HepG2 (cell line): ENCODE measurements at regions not wholly inside any gene's neighbourhood (a gene's known extent, or its start where the extent isn't known, plus 50 kb on each side); places are given as distances from the start of the nearest gene placed in this dataset.

Experiments used
- ATAC-seq: fragments of 200-7000 bp; cut with Tn5 transposase; 3 replicates; pipeline ENCODE4 v1.9.1; 2020; ENCODE audit warnings: mild to moderate bottlenecking, moderate library complexity
- BruUV-seq: library from RNA; stranded (reverse); fragments of 400-500 nt; replicated peaks from 2 replicates; lab custom pipeline; 2021; lab: Mats Ljungman, UMichigan
- CTCF ChIA-PET: fragments of 300-600 bp; formaldehyde crosslinking; extraction: SDS; loops from one replicate; lab custom pipeline; 2021; ENCODE audit warnings: low total read pairs, inconsistent platforms, low intra/inter-chr PET ratio; lab: Yijun Ruan, JAX
- POLR2A ChIA-PET: fragments of 350-600 bp; sonication (Branson Sonifier 250); formaldehyde crosslinking; loops from one replicate; lab custom pipeline; 2020; ENCODE audit warnings: antibody characterized with exemption, inconsistent platforms; lab: Yijun Ruan, JAX
- DNase-seq: peaks from one replicate; pipeline ENCODE4 v3.0.0-alpha.2; 2015; ENCODE audit warnings: low spot score
- FAIRE-seq: peaks from 3 replicates; lab custom pipeline; 2011; peaks lifted over from hg19 to GRCh38; lab: Jason Lieb, UNC
- H2AFZ ChIP-seq: one replicate; pipeline ENCODE4 v1.6.1; 2011; ENCODE audit warnings: low read length, inconsistent platforms
- H3K27ac ChIP-seq: fragments of 300-600 bp; 3 replicates; pipeline ENCODE4 v1.8.0; 2011; ENCODE audit warnings: mixed run types, mild to moderate bottlenecking, mixed read lengths, low read length, inconsistent platforms; ENCODE audit not compliant: insufficient read depth; ENCODE audit errors: extremely low read length
- H3K27me3 ChIP-seq, 2 experiments: fragments of 200-600 bp in 1 of 2; 2 replicates in 1 of 2; 3 replicates in 1 of 2; pipeline versions ENCODE4 v1.6.0 to v1.8.0; 2011; ENCODE audit warnings: low read length in 2 of 2, mild to moderate bottlenecking in 2 of 2, moderate library complexity in 2 of 2, inconsistent platforms in 1 of 2; ENCODE audit not compliant: insufficient read depth in 2 of 2, control insufficient read depth in 1 of 2
- H3K36me3 ChIP-seq, 2 experiments: fragments of 200-600 bp in 1 of 2; replicated peaks in 1 of 2; 2 replicates in 1 of 2; 3 replicates in 1 of 2; pipeline versions ENCODE4 v1.5.1 to v1.8.0; 2011; ENCODE audit warnings: low read length in 2 of 2, inconsistent platforms in 1 of 2; ENCODE audit not compliant: insufficient read depth in 2 of 2, control insufficient read depth in 1 of 2
- H3K4me1 ChIP-seq: 2 replicates; pipeline ENCODE4 v1.5.1; 2012; ENCODE audit warnings: low read length, inconsistent platforms; ENCODE audit not compliant: insufficient read depth
- H3K4me2 ChIP-seq: 2 replicates; pipeline ENCODE4 v1.6.0; 2011; ENCODE audit warnings: low read depth, low read length, inconsistent platforms
- H3K4me3 ChIP-seq, 3 experiments: fragments of 200-600 bp in 1 of 3; sonication (generic), shearing (Covaris generic) in 1 of 3; replicated peaks in 1 of 3; 2 replicates each; pipeline ENCODE4 v1.5.1; 2011 to 2016; ENCODE audit warnings: low read length in 3 of 3, inconsistent platforms in 2 of 3, low read depth in 2 of 3, mild to moderate bottlenecking in 2 of 3, control low read depth in 1 of 3, mixed read lengths in 1 of 3; ENCODE audit not compliant: insufficient read depth in 1 of 3
- H3K79me2 ChIP-seq: one replicate; pipeline ENCODE4 v1.6.1; 2011; ENCODE audit warnings: low read length, inconsistent platforms; ENCODE audit not compliant: insufficient read depth
- H3K9ac ChIP-seq: 2 replicates; pipeline ENCODE4 v1.6.0; 2011; ENCODE audit warnings: mild to moderate bottlenecking, low read depth, low read length, inconsistent platforms; ENCODE audit not compliant: insufficient read depth
- H3K9me3 ChIP-seq: 2 replicates; pipeline ENCODE4 v1.5.1; 2012; ENCODE audit warnings: mild to moderate bottlenecking, low read length
- H4K20me1 ChIP-seq: 2 replicates; pipeline ENCODE4 v1.6.0; 2011; ENCODE audit warnings: inconsistent platforms, mild to moderate bottlenecking, low read length, moderate library complexity; ENCODE audit not compliant: insufficient read depth
- KLF6 ChIP-seq: IDR thresholded peaks from 2 replicates; pipeline ENCODE4 v1.8.0; 2016; ENCODE audit warnings: missing biosample characterization, missing genetic modification reagents
- RBAK ChIP-seq: sonication (generic); formaldehyde crosslinking; IDR thresholded peaks from 2 replicates; pipeline ENCODE4 v1.5.1; 2020; ENCODE audit warnings: mild to moderate bottlenecking, missing genetic modification reagents
- RXRA ChIP-seq: sonication (generic); formaldehyde crosslinking; IDR thresholded peaks from 2 replicates; pipeline ENCODE4 v1.5.1; 2020; ENCODE audit warnings: missing genetic modification reagents
- SALL2 ChIP-seq: sonication (generic); formaldehyde crosslinking; IDR thresholded peaks from 2 replicates; pipeline ENCODE4 v1.8.1; 2023; ENCODE audit warnings: mild to moderate bottlenecking, missing genetic modification reagents, inconsistent platforms
- STAT5B ChIP-seq: sonication (generic); formaldehyde crosslinking; IDR thresholded peaks from 2 replicates; pipeline ENCODE4 v1.4.0; 2020; ENCODE audit warnings: missing genetic modification reagents
- TOE1 ChIP-seq: sonication (generic); formaldehyde crosslinking; IDR thresholded peaks from 2 replicates; pipeline ENCODE4 v1.4.0; 2020; ENCODE audit warnings: mild to moderate bottlenecking, missing genetic modification reagents
- ZKSCAN1 ChIP-seq: fragments of 150-350 bp; IDR thresholded peaks from 2 replicates; pipeline ENCODE4 v1.6.1; 2014; ENCODE audit warnings: low read length
- in situ Hi-C: cut with HindIII; loops from 2 replicates; pipeline ENCODE4 v1.10.0; 2017; ENCODE audit warnings: low pct_unique_long_range_greater_than_20kb; ENCODE audit not compliant: extremely low pct_ligation_motif_present
- intact Hi-C: fragments of 100-400 bp; cut with micrococcal nuclease; formaldehyde crosslinking; loops from one replicate; pipeline ENCODE4 v1.10.0; 2022; ENCODE audit not compliant: unreplicated experiment
- TF ChIP-seq, protein P1 (sequence below): sonication (generic); formaldehyde crosslinking; IDR thresholded peaks from 2 replicates; pipeline ENCODE4 v1.4.0; 2020; ENCODE audit warnings: missing genetic modification reagents
- TF ChIP-seq, protein P2 (sequence below): conservative IDR thresholded peaks from 2 replicates; pipeline ENCODE4 v1.6.1; 2018; ENCODE audit warnings: missing genetic modification reagents
- TF ChIP-seq, protein P3 (sequence below): sonication (generic); formaldehyde crosslinking; IDR thresholded peaks from 2 replicates; pipeline ENCODE4 v1.4.0; 2020; ENCODE audit warnings: missing genetic modification reagents
- TF ChIP-seq, protein P4 (sequence below): IDR thresholded peaks from 2 replicates; pipeline ENCODE4 v1.6.1; 2016; ENCODE audit warnings: mild to moderate bottlenecking
- TF ChIP-seq, protein P5 (sequence below): sonication (generic); formaldehyde crosslinking; IDR thresholded peaks from 2 replicates; pipeline ENCODE4 v1.8.1; 2022; ENCODE audit warnings: low read depth, mild to moderate bottlenecking, missing genetic modification reagents

DNA sequence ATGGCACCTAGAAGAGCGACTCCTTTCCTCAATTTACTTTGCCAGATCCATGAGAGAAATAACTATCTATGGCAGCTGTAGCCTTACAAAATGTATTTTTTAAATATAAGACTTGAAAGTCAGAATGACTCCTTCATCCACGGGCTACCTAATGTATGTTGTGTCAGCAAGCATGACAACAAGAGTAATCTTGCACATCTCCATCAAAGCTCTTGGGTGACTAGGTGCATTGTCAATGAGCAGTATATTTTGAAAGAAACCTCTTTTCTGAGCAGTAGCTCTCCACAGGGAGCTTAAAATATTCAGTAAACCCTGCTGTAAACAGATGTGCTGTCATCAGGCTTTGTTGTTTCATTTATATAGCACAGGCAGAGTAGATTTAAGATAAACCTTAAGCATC lies 757.2 kb upstream of the PHF14 start (continued):
- TF ChIP-seq, protein P1, sequence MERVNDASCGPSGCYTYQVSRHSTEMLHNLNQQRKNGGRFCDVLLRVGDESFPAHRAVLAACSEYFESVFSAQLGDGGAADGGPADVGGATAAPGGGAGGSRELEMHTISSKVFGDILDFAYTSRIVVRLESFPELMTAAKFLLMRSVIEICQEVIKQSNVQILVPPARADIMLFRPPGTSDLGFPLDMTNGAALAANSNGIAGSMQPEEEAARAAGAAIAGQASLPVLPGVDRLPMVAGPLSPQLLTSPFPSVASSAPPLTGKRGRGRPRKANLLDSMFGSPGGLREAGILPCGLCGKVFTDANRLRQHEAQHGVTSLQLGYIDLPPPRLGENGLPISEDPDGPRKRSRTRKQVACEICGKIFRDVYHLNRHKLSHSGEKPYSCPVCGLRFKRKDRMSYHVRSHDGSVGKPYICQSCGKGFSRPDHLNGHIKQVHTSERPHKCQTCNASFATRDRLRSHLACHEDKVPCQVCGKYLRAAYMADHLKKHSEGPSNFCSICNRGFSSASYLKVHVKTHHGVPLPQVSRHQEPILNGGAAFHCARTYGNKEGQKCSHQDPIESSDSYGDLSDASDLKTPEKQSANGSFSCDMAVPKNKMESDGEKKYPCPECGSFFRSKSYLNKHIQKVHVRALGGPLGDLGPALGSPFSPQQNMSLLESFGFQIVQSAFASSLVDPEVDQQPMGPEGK (CRISPR knock-in tag), result no peak
- no peak for TF ChIP-seq TOE1
- no peak for TF ChIP-seq STAT5B (CRISPR knock-in tag)
- no peak for TF ChIP-seq SALL2
- no peak for TF ChIP-seq RBAK (CRISPR knock-in tag)
- TF ChIP-seq RXRA, result no peak

DNA sequence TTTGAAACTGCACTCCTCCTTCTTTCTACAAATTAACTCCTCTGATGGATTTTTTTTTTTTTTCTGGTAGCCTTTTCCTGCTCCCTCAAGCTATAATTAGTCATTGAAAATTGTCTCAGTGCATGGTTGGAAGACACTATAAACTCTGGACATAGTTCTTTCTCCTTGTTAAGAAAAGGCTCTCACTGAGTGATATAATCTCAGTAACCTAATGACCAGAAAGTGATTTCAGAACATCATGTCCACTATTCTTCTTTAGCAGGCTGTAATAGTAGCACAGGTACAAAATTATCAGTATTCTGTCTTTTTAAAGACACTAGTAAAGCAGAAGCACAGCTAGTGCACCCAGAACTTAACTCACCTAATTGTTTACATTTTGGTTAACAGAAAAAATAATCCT lies 752.6 kb upstream of the PHF14 start:
- Histone ChIP-seq H3K4me3 (no peak overlapping the region), H3K9ac (no peak overlapping the region), H4K20me1 (no peaks in the 10 kb centered on the region), H3K79me2 (no peaks in the 10 kb centered on the region), H3K9me3 (peaks cover 81% of the 10 kb centered on the region), H3K27me3 (no peaks in the 10 kb centered on the region), H3K27ac (no peak overlapping the region), H3K36me3 (no peaks in the 10 kb centered on the region), H3K4me2 (no peak overlapping the region), H2AFZ (no peak overlapping the region), H3K4me1 (no peaks in the 10 kb centered on the region)
- DNase-seq (no peak), FAIRE-seq (no peak), ATAC-seq (no peak)
- in situ Hi-C loops, result no loop called here
- POLR2A ChIA-PET, result no interaction called here
- TF ChIP-seq, protein P2, sequence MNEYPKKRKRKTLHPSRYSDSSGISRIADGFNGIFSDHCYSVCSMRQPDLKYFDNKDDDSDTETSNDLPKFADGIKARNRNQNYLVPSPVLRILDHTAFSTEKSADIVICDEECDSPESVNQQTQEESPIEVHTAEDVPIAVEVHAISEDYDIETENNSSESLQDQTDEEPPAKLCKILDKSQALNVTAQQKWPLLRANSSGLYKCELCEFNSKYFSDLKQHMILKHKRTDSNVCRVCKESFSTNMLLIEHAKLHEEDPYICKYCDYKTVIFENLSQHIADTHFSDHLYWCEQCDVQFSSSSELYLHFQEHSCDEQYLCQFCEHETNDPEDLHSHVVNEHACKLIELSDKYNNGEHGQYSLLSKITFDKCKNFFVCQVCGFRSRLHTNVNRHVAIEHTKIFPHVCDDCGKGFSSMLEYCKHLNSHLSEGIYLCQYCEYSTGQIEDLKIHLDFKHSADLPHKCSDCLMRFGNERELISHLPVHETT (CRISPR knock-in tag), result no peak
- TF ChIP-seq, protein P3, sequence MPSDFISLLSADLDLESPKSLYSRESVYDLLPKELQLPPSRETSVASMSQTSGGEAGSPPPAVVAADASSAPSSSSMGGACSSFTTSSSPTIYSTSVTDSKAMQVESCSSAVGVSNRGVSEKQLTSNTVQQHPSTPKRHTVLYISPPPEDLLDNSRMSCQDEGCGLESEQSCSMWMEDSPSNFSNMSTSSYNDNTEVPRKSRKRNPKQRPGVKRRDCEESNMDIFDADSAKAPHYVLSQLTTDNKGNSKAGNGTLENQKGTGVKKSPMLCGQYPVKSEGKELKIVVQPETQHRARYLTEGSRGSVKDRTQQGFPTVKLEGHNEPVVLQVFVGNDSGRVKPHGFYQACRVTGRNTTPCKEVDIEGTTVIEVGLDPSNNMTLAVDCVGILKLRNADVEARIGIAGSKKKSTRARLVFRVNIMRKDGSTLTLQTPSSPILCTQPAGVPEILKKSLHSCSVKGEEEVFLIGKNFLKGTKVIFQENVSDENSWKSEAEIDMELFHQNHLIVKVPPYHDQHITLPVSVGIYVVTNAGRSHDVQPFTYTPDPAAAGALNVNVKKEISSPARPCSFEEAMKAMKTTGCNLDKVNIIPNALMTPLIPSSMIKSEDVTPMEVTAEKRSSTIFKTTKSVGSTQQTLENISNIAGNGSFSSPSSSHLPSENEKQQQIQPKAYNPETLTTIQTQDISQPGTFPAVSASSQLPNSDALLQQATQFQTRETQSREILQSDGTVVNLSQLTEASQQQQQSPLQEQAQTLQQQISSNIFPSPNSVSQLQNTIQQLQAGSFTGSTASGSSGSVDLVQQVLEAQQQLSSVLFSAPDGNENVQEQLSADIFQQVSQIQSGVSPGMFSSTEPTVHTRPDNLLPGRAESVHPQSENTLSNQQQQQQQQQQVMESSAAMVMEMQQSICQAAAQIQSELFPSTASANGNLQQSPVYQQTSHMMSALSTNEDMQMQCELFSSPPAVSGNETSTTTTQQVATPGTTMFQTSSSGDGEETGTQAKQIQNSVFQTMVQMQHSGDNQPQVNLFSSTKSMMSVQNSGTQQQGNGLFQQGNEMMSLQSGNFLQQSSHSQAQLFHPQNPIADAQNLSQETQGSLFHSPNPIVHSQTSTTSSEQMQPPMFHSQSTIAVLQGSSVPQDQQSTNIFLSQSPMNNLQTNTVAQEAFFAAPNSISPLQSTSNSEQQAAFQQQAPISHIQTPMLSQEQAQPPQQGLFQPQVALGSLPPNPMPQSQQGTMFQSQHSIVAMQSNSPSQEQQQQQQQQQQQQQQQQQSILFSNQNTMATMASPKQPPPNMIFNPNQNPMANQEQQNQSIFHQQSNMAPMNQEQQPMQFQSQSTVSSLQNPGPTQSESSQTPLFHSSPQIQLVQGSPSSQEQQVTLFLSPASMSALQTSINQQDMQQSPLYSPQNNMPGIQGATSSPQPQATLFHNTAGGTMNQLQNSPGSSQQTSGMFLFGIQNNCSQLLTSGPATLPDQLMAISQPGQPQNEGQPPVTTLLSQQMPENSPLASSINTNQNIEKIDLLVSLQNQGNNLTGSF, result no peak
- TF ChIP-seq KLF6 (CRISPR knock-in tag) (no peak), ZKSCAN1 (no peak)
- TF ChIP-seq, protein P4, sequence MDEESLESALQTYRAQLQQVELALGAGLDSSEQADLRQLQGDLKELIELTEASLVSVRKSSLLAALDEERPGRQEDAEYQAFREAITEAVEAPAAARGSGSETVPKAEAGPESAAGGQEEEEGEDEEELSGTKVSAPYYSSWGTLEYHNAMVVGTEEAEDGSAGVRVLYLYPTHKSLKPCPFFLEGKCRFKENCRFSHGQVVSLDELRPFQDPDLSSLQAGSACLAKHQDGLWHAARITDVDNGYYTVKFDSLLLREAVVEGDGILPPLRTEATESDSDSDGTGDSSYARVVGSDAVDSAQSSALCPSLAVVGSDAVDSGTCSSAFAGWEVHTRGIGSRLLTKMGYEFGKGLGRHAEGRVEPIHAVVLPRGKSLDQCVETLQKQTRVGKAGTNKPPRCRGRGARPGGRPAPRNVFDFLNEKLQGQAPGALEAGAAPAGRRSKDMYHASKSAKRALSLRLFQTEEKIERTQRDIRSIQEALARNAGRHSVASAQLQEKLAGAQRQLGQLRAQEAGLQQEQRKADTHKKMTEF (CRISPR knock-in tag), result no peak
- TF ChIP-seq, protein P5, sequence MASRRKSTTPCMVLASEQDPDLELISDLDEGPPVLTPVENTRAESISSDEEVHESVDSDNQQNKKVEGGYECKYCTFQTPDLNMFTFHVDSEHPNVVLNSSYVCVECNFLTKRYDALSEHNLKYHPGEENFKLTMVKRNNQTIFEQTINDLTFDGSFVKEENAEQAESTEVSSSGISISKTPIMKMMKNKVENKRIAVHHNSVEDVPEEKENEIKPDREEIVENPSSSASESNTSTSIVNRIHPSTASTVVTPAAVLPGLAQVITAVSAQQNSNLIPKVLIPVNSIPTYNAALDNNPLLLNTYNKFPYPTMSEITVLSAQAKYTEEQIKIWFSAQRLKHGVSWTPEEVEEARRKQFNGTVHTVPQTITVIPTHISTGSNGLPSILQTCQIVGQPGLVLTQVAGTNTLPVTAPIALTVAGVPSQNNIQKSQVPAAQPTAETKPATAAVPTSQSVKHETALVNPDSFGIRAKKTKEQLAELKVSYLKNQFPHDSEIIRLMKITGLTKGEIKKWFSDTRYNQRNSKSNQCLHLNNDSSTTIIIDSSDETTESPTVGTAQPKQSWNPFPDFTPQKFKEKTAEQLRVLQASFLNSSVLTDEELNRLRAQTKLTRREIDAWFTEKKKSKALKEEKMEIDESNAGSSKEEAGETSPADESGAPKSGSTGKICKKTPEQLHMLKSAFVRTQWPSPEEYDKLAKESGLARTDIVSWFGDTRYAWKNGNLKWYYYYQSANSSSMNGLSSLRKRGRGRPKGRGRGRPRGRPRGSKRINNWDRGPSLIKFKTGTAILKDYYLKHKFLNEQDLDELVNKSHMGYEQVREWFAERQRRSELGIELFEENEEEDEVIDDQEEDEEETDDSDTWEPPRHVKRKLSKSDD, result no peak
- no TSS peak for BruUV-seq
- intact Hi-C loops, result no loop called here
- CTCF ChIA-PET, result no interaction called here
